HG03565 (cell line): ENCODE measurements at regions not wholly inside any gene's neighbourhood (a gene's known extent, or its start where the extent isn't known, plus 50 kb on each side); places are given as distances from the start of the nearest gene placed in this dataset.

Experiments
- ATAC-seq: cut with Tn5 transposase; IDR thresholded peaks from one replicate; pipeline ENCODE4 v1.9.1; 2021; ENCODE audit warnings: mild to moderate bottlenecking, moderate library complexity; ENCODE audit not compliant: unreplicated experiment

- ATAC-seq: no peak
Measured at GRCh38 chr6:147755999-147756398, 247.5 kb downstream of the SAMD5 start.

GRCh38 chr6:147756891-147757290 lies 248.4 kb downstream of the SAMD5 start:
- ATAC-seq: no peak

GRCh38 chr6:147757291-147757690 lies 248.8 kb downstream of the SAMD5 start:
- no peak for ATAC-seq

- ATAC-seq: no peak
Measured at GRCh38 chr6:147758303-147758702, 249.8 kb downstream of the SAMD5 start.

GRCh38 chr6:147759093-147759492 lies 250.6 kb downstream of the SAMD5 start:
- ATAC-seq: no peak

- ATAC-seq: no peak
Measured at GRCh38 chr6:147759536-147759935, 251.0 kb downstream of the SAMD5 start.

DNA sequence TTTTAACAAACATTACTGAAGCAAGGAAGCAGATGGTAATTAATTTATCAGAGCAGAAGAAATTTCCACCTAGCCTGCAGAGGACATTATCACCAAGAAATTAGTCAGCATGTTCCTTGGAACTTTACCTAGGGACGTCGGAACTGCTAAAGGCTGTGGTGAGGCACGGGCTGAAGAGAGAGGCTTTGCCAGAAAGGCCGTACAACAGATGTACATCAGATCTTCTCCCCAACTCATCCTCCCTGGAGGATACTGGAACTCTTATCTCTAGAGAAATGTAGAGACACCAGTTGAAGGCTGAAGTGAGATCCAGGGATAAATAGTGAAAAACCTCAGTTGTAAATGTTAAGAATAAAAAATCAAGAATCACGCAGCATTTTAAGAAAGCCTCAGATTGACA lies 257.1 kb downstream of the SAMD5 start:
- no peak for ATAC-seq

- no peak for ATAC-seq
Measured at GRCh38 chr6:147768969-147769368, 260.5 kb downstream of the SAMD5 start.

GRCh38 chr6:147769496-147770087 lies 261.1 kb downstream of the SAMD5 start:
- no peak for ATAC-seq

DNA sequence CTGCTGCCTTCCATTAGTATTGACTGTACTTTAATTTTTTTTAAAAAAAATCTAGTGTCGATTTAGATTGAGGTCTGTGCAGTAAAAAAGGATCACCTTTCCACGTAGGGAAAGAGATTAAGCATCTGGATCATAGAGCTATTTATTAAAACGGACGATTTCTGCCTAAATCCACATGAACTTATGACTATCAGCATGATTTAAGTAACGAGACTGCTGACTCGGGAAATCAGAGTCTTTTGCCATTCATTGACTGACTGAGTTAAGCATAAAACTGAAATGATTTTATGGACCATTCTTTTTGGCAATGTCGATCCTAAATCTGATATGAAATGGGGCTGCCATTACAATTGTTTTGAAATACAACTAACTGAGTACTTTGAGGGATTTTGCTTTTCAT lies 261.7 kb downstream of the SAMD5 start:
- no peak for ATAC-seq

DNA sequence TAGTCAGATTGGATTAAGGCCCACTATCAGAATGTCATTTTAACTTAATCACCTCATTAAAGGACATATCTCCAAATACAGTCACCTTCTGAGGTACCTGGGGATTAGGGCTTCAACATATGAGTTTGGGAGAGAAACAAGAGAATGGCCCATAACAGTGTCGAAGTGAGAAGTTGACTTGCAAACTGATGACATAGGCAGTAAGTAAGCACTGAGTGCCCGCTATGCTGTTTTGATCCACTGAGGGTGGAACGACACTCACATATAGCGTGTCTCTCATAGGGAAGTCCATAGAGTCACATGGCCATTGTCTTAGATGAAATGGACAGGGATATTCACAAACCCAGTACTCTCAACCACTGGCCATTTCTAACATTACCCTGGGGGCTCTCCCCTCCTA lies 264.2 kb downstream of the SAMD5 start:
- ATAC-seq: no peak

GRCh38 chr6:147774856-147775255 lies 266.4 kb downstream of the SAMD5 start:
- no peak for ATAC-seq

- no peak for ATAC-seq
Measured at GRCh38 chr6:147776631-147777213, 268.2 kb downstream of the SAMD5 start.

DNA sequence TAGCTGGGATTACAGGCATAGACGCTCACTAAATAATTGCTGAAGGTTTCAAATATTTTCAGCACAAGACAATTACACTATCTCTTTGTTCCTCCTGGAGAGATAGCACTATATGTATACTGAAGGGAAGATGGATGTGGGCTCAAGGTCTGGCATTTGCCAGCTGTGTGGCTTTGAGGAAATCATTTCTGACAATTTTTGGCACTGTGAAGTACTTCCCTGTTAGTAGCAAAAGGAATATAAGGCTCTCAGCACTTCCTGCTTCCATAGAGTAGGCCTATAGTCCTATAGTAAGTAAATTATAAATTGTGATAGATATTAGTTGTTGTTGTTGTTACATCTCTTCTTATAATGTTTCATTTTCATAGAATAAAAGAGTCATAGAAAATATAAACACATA lies 271.1 kb downstream of the SAMD5 start:
- ATAC-seq: no peak

DNA sequence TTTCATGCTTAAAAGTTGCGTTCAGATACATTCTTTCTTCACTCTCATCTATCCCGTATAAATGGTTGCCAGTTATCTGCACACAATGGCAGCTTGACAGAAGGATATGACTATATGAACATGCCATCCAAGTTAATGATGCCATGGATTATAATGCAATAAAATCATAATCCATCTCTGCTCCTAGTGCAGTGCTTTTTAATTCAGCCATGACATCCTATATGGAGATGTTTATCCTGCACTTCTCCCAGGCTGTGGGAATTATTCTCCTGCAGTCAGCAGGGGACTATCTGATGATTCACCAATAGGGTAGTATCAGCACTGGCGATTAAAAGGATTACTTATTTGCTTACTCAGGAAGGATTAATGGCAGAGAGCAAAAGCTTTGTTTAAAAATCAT lies 273.8 kb downstream of the SAMD5 start:
- ATAC-seq: no peak

- no peak for ATAC-seq
Measured at GRCh38 chr6:147784371-147784770, 275.9 kb downstream of the SAMD5 start.

- ATAC-seq: no peak
Measured at GRCh38 chr6:147787417-147787816, 278.9 kb downstream of the SAMD5 start.

- ATAC-seq: no peak
Measured at GRCh38 chr6:147789430-147789947, 281.0 kb downstream of the SAMD5 start.

DNA sequence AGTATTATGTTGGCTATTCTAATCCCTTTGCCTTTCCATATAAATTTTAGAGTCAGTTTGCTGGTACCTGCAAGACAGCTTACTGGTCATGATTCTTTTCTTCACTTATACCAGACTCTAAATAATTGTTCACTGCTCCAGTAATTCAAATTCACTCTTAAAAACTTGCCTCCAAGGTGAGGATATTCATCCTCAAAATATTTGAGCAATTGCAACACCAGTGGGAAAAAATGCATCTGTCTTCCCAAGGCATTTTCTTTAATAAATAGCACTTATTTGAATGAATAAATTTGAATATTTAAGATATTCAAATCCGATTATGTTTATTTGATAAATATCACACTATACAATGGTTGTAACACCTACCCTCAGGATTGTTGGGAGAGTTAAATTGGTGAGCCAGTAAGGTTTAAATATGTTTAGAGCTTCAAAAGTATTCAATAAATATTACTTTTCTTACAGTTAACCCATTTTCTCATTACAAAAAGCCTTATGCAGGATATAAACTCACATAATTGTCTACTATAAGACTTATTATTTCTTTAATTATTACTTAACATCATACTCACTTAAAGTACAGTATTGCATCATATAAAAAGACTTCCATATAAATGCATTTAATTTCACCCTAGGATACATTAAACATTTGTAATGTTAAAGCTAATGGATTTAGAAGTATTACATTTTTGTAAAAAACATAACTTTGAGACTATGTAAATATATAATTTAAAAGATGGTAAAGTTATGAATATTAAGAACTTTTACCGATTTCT lies 285.6 kb downstream of the SAMD5 start:
- ATAC-seq: no peak

GRCh38 chr6:147802459-147802858 lies 294.0 kb downstream of the SAMD5 start:
- no peak for ATAC-seq

DNA sequence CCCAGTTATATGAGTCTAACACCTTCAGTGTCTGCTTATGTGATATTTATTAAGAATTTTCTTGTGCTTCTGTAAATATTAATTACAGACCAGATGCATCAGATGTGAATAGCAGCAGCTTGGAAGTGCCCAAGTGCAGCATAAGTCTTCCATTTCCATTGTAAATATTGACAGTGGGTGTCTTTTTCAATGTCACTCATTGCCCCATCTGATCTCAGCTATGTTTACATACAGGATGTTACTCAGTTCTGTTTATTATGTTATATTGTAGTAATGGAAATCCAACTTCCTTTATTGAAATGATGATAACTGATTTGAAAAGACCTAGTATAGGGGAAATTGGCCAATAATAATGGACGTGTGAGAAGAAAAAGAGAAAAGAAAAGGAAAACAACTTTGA lies 296.7 kb downstream of the SAMD5 start:
- ATAC-seq: no peak

- ATAC-seq: no peak
Measured at GRCh38 chr6:147806697-147807096, 298.2 kb downstream of the SAMD5 start.
